Peyer's patch (tissue), 4 donors: ENCODE measurements at regions not wholly inside any gene's neighbourhood (a gene's known extent, or its start where the extent isn't known, plus 50 kb on each side); places are given as distances from the start of the nearest gene placed in this dataset.
"Not testable (repeated sequence)": the region's sequence is repeated elsewhere in the genome, so short reads cannot be mapped to it uniquely, and the experiment has no call there.

Experiments used
- CTCF ChIP-seq, 6 experiments: fragments of 450-650 bp in 4 of 6; fragments of 200-600 bp in 2 of 6; sonication (generic) in 1 of 6; IDR thresholded peaks; one replicate each; pipeline ENCODE4 v1.5.1; 2017 to 2019; ENCODE audit warnings: antibody characterized with exemption in 6 of 6, mild to moderate bottlenecking in 3 of 6, moderate library complexity in 1 of 6
- POLR2A ChIP-seq, 2 donors: fragments of 450-650 bp; IDR thresholded peaks; one replicate each; pipeline ENCODE4 v1.5.1; 2017; ENCODE audit warnings: antibody characterized with exemption in 2 of 2, mild to moderate bottlenecking in 2 of 2, moderate library complexity in 2 of 2

- not testable (repeated sequence) for TF ChIP-seq CTCF, POLR2A (IDR thresholded peaks at IDR 0.05)
These were observed 70.7 kb upstream of the HUWE1 start for GRCh38 chrX:53757181-53757580.
